ENCODE measurements at regions not wholly inside any gene's neighbourhood (a gene's known extent, or its start where the extent isn't known, plus 50 kb on each side); places are given as distances from the start of the nearest gene placed in this dataset.

- H3K27ac ChIP-seq: no peak overlapping the region
- no peaks in the 10 kb centered on the region for H3K36me3 ChIP-seq (ENCODE audit: control insufficient read depth, insufficient read depth, low read length)
- H2AFZ ChIP-seq: no peak overlapping the region
- no peaks in the 10 kb centered on the region for H3K4me1 ChIP-seq
- no peak overlapping the region for H3K4me2 ChIP-seq (ENCODE audit: low read length)
- H3K9me3 ChIP-seq (ENCODE audit: control insufficient read depth, low read length): no peaks in the 10 kb centered on the region
- no peak overlapping the region for H3K9ac ChIP-seq
- TF ChIP-seq CTCF (IDR thresholded peaks at IDR 0.05): no peak
- H3K79me2 ChIP-seq: no peaks in the 10 kb centered on the region
- no peak overlapping the region for H3K4me3 ChIP-seq (ENCODE audit: low read depth, low read length)
- H3K27me3 ChIP-seq (ENCODE audit: control insufficient read depth, insufficient read depth, low read length): no peaks in the 10 kb centered on the region
Measured at GRCh38 chr2:128601298-128602037, 282.8 kb upstream of the HS6ST1 start.

- TF ChIP-seq CTCF (IDR thresholded peaks at IDR 0.05): no peak
- Histone ChIP-seq H3K9ac (no peak overlapping the region), H3K27me3 (ENCODE audit: control insufficient read depth, insufficient read depth, low read length) (no peaks in the 10 kb centered on the region), H3K9me3 (ENCODE audit: control insufficient read depth, low read length) (no peaks in the 10 kb centered on the region), H3K4me3 (ENCODE audit: low read depth, low read length) (no peak overlapping the region), H3K36me3 (ENCODE audit: control insufficient read depth, insufficient read depth, low read length) (no peaks in the 10 kb centered on the region), H3K27ac (no peak overlapping the region), H3K4me2 (ENCODE audit: low read length) (no peak overlapping the region), H3K4me1 (no peaks in the 10 kb centered on the region), H3K79me2 (no peaks in the 10 kb centered on the region), H2AFZ (no peak overlapping the region)
Measured at GRCh38 chr2:128602038-128602698, 283.5 kb upstream of the HS6ST1 start.

- no peaks in the 10 kb centered on the region for H3K79me2 ChIP-seq
- no peak overlapping the region for H3K4me3 ChIP-seq (ENCODE audit: low read depth, low read length)
- H3K36me3 ChIP-seq (ENCODE audit: control insufficient read depth, insufficient read depth, low read length): no peaks in the 10 kb centered on the region
- H3K27me3 ChIP-seq (ENCODE audit: control insufficient read depth, insufficient read depth, low read length): no peaks in the 10 kb centered on the region
- H3K4me1 ChIP-seq: no peaks in the 10 kb centered on the region
- H3K27ac ChIP-seq: no peak overlapping the region
- TF ChIP-seq CTCF (IDR thresholded peaks at IDR 0.05): no peak
- H3K9ac ChIP-seq: no peak overlapping the region
- no peaks in the 10 kb centered on the region for H3K9me3 ChIP-seq (ENCODE audit: control insufficient read depth, low read length)
- H3K4me2 ChIP-seq (ENCODE audit: low read length): no peak overlapping the region
- no peak overlapping the region for H2AFZ ChIP-seq
Measured at GRCh38 chr2:128602699-128603101, 284.0 kb upstream of the HS6ST1 start.

GRCh38 chr2:128603411-128603924 lies 284.8 kb upstream of the HS6ST1 start:
- Histone ChIP-seq H3K27ac (no peak overlapping the region), H3K9me3 (ENCODE audit: control insufficient read depth, low read length) (no peaks in the 10 kb centered on the region), H3K36me3 (ENCODE audit: control insufficient read depth, insufficient read depth, low read length) (no peaks in the 10 kb centered on the region)

More at GRCh38 chr2:128603411-128603924, 284.8 kb upstream of the HS6ST1 start:
- H3K4me1 ChIP-seq: peaks cover 4% of the 10 kb centered on the region
- H3K27me3 ChIP-seq (ENCODE audit: control insufficient read depth, insufficient read depth, low read length): no peaks in the 10 kb centered on the region
- H3K4me2 ChIP-seq (ENCODE audit: low read length): no peak overlapping the region
- no peak overlapping the region for H2AFZ ChIP-seq
- H3K79me2 ChIP-seq: no peaks in the 10 kb centered on the region
- no peak for TF ChIP-seq CTCF (IDR thresholded peaks at IDR 0.05)
- no peak overlapping the region for H3K4me3 ChIP-seq (ENCODE audit: low read depth, low read length)
- no peak overlapping the region for H3K9ac ChIP-seq

Data from parathyroid adenoma (tissue), 2 donors.